Lung (tissue), 11 donors: ENCODE measurements at regions not wholly inside any gene's neighbourhood (a gene's known extent, or its start where the extent isn't known, plus 50 kb on each side); places are given as distances from the start of the nearest gene placed in this dataset.

ENCODE experiments used
- ATAC-seq: fragments of 200-7000 bp; cut with Tn5 transposase; one replicate; pipeline ENCODE4 v1.9.1; 2020; ENCODE audit warnings: moderate number of reproducible peaks; ENCODE audit not compliant: insufficient read depth, low FRiP score
- DNase-seq, 3 donors: peaks; one replicate each; pipeline ENCODE4 v3.0.0-alpha.2; 2013 to 2017
- H3K27ac ChIP-seq, 2 donors: one replicate each; pipeline ENCODE4 v1.5.1; 2013; ENCODE audit warnings: mild to moderate bottlenecking in 2 of 2, moderate library complexity in 2 of 2, control low read depth in 1 of 2, inconsistent platforms in 1 of 2, low read depth in 1 of 2, low read length in 1 of 2
- H3K27me3 ChIP-seq, 3 donors: one replicate each; pipeline ENCODE4 v1.5.1; 2013; ENCODE audit warnings: low read length in 2 of 3; ENCODE audit not compliant: control insufficient read depth in 3 of 3, insufficient read depth in 3 of 3
- H3K36me3 ChIP-seq, 4 donors: one replicate each; pipeline ENCODE4 v1.5.1; 2013; ENCODE audit warnings: low read length in 4 of 4, mild to moderate bottlenecking in 1 of 4, moderate library complexity in 1 of 4; ENCODE audit not compliant: control insufficient read depth in 4 of 4, insufficient read depth in 4 of 4
- H3K4me1 ChIP-seq, 5 donors: one replicate each; pipeline ENCODE4 v1.5.1; 2013; ENCODE audit warnings: low read length in 5 of 5, mild to moderate bottlenecking in 2 of 5, moderate library complexity in 1 of 5; ENCODE audit not compliant: control insufficient read depth in 5 of 5, insufficient read depth in 5 of 5
- H3K4me3 ChIP-seq: one replicate; pipeline ENCODE4 v1.5.1; 2013; ENCODE audit warnings: mild to moderate bottlenecking, control low read depth, moderate library complexity
- H3K9ac ChIP-seq, 2 donors: one replicate each; pipeline ENCODE4 v1.5.1; 2013; ENCODE audit warnings: low read length in 2 of 2, control low read depth in 1 of 2; ENCODE audit not compliant: insufficient read depth in 1 of 2
- H3K9me3 ChIP-seq, 4 donors: one replicate each; pipeline ENCODE4 v1.5.1; 2013; ENCODE audit warnings: low read length in 3 of 4, mild to moderate bottlenecking in 1 of 4, moderate library complexity in 1 of 4; ENCODE audit not compliant: control insufficient read depth in 4 of 4, insufficient read depth in 3 of 4
- WGBS, 2 donors: extraction: QIAGEN DNeasy Blood & Tissue Kit; methylation state at CpG; one replicate each; pipeline ENCODE4 v1.1.7; 2013; 5-methylcytosine and 5-hydroxymethylcytosine counted together
- TF ChIP-seq, protein P1 (sequence below): IDR thresholded peaks from 2 replicates; pipeline ENCODE4 v1.5.1; 2012; ENCODE audit warnings: mild to moderate bottlenecking; ENCODE audit errors: control extremely low read depth, extremely low read depth
- donor health status: control.
- donor health status: control.
- donor health status: Bipolar disorder and iron deficiency.
- donor health status: healthy.
- donor health status: DM: yes; HTN: yes; CAD: no.

DNA sequence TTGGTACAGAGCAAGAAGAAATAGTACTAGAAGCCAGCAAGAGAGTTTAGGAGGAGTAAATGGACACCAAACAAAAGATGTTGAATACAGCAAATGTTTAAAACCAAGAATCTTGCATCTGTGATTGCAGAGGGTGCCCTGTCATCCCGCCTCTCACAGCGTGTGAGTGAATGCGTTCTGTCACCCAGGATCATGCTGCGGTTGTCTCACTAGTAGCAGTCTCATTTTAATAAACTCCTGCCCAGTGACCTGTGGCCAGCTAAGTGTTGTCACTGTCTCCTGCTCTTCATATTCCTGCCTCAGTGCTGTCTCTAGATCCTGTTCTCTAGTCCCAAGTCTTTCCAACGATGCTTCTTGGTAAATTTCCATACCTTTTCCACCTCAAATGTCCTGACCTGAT lies 584.6 kb downstream of the MCTP2 start:
- no peak overlapping the region for H3K9ac ChIP-seq

DNA sequence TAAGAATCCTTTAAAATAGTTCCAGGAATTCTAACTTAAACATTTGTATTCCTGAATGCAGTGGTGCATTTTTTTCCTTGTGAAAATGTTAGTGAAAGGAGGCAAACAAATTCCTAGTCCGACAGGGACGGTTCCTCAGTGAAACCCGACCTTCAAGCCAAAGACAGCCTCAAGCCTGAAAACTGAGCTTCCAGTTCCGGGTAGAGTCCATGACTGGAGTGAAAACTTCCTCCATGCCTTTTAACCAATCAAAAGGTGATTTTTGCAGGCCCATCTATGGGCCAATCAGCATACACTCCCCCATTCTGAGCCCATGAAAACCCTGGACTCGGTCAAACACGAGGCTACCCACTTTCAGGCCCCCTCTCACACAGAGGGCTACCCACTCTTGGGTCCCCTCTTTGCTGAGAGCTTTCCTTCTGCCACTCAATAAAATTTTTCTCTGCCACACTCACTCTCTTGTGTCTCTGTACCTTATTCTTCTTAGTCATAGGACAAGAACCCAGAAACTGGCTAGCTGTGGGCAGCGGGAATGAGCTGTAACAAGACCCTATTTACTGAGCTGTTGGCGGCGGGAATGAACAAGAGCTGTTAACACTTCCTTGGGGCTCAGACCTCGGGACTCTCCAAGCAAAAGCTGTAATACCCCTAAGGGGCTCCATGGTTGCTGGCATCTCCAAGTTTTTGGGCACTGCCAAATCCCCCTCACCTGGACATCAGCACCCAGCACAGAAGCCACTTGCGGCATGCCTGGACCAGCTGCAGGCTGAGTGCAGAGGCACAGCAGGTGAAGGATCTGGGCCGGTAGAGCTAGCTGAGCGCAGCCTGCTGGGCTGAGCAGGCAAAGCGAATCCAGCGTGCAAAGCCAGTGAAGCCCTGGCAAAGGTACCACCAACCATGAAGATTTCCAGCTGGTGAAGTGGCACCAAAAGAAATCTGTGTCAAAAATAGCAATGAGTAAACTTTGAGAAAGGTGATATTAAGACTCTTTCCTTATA lies 598.8 kb downstream of the MCTP2 start:
- H3K36me3 ChIP-seq: no peaks in the 10 kb centered on the region
- 95% methylated on average over 15 of the region's 15 CpGs for WGBS, 2 donors
- no peak overlapping the region for H3K9ac ChIP-seq
- peaks cover 0 to 10% (median 0%) of the 10 kb centered on the region in 4 donors for H3K9me3 ChIP-seq
- TF ChIP-seq, protein P1, sequence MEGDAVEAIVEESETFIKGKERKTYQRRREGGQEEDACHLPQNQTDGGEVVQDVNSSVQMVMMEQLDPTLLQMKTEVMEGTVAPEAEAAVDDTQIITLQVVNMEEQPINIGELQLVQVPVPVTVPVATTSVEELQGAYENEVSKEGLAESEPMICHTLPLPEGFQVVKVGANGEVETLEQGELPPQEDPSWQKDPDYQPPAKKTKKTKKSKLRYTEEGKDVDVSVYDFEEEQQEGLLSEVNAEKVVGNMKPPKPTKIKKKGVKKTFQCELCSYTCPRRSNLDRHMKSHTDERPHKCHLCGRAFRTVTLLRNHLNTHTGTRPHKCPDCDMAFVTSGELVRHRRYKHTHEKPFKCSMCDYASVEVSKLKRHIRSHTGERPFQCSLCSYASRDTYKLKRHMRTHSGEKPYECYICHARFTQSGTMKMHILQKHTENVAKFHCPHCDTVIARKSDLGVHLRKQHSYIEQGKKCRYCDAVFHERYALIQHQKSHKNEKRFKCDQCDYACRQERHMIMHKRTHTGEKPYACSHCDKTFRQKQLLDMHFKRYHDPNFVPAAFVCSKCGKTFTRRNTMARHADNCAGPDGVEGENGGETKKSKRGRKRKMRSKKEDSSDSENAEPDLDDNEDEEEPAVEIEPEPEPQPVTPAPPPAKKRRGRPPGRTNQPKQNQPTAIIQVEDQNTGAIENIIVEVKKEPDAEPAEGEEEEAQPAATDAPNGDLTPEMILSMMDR: no peak
- H3K27me3 ChIP-seq: no peaks in the 10 kb centered on the region
- H3K27ac ChIP-seq: no peak overlapping the region
- H3K4me3 ChIP-seq: no peak overlapping the region
- no peak for DNase-seq
- no peak for ATAC-seq
- H3K4me1 ChIP-seq: no peaks in the 10 kb centered on the region

More for the DNA sequence above, 584.6 kb downstream of the MCTP2 start:
- DNase-seq (no peak), ATAC-seq (no peak)
- Histone ChIP-seq H3K27me3 (no peaks in the 10 kb centered on the region), H3K4me1 (no peaks in the 10 kb centered on the region), H3K9me3 (no peaks in the 10 kb centered on the region), H3K4me3 (no peak overlapping the region), H3K36me3 (no peaks in the 10 kb centered on the region), H3K27ac (no peak overlapping the region)
- TF ChIP-seq, protein P1: no peak
- WGBS, 2 donors: 87 to 91% methylated on average over 5 of the region's 5 CpGs

DNA sequence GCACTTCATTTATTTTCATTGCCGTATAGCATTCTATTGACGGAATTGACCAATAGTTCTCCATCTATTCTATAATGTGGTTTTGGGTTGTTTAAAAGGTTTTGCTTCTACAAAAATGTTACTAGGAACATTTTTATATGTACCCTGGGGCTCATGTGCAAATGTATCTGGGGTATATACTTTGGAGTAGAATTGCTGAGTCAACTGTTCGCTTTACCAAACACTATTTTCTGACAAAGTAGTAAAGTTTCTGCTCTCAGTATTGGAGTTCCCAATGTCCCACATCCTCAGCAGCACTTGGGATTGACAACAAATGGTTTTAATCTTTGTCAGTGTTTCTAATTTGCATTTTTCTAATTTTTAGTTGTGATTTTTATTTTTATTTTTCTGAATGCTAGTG lies 602.6 kb downstream of the MCTP2 start:
- 94 to 97% methylated on average over 3 of the region's 3 CpGs for WGBS, 2 donors
- ATAC-seq: no peak
- no peaks in the 10 kb centered on the region for H3K36me3 ChIP-seq

More for the DNA sequence above, 602.6 kb downstream of the MCTP2 start:
- DNase-seq: no peak
- Histone ChIP-seq H3K27ac (no peak overlapping the region), H3K27me3 (no peaks in the 10 kb centered on the region), H3K4me3 (no peak overlapping the region), H3K9me3 (peaks cover 0 to 10% (median 0%) of the 10 kb centered on the region in 4 donors), H3K4me1 (peaks cover 0 to 7% (median 0%) of the 10 kb centered on the region in 5 donors), H3K9ac (no peak overlapping the region)
- TF ChIP-seq, protein P1: no peak
